NCI-H1436 treated with DMSO at 0.1 percent for 48 hours (cell line): ENCODE measurements at regions not wholly inside any gene's neighbourhood (a gene's known extent, or its start where the extent isn't known, plus 50 kb on each side); places are given as distances from the start of the nearest gene placed in this dataset.
"Not testable (repeated sequence)": the region's sequence is repeated elsewhere in the genome, so short reads cannot be mapped to it uniquely, and the experiment has no call there.

ENCODE experiments used
- DNase-seq: peaks from one replicate; lab custom pipeline; 2025; lab: John Stamatoyannopoulos, UW

DNA sequence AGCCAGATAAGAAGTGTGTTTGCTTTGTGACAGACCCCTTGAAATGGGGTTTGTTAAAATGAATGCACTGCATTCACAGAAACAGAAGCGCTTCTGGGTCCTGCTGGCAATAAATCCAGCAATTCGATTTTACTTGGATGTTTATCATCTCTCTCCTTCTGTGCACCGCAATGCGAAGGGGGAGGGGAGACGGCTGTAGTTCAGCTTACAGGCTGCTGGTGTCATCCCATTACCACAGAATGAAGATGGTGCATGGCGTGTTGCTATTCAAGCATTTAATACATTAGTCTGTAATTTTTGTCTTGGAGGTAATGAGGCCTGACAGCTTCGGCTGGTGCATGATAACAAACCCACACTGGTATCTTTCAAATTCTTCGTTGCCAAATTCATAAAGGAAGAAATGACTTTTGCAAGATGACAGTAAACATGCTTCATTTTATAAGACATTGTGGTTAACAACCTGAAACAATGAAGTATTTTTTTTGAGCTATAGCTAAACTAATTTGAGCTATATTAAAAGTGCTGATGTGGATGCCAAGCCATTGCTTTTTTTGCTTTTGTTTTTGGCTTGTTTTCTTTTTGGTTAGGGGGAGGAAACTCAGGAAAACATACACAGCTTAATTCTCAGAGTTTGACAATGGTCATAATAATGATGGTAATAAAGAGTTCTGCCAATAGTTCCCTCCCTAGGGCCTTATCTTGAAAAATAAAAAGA lies 418.3 kb downstream of the OTOL1 start:
- DNase-seq: no peak

DNA sequence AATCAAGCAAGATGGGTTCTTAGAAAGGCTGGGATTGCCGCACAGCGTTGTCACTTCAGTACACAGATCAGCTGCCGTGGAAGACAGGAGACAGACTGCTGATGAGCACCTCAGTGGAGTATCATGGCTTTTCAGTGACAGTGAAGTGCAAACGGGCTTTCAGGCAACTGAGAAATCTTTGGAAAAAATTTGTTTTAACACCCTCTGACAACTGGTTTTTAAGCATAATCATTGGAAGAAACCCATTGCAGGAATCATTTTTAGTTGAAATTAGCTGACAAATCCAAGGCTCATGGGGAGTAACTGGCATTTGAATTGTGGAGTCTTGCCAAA lies 418.8 kb downstream of the OTOL1 start:
- DNase-seq: no peak

DNA sequence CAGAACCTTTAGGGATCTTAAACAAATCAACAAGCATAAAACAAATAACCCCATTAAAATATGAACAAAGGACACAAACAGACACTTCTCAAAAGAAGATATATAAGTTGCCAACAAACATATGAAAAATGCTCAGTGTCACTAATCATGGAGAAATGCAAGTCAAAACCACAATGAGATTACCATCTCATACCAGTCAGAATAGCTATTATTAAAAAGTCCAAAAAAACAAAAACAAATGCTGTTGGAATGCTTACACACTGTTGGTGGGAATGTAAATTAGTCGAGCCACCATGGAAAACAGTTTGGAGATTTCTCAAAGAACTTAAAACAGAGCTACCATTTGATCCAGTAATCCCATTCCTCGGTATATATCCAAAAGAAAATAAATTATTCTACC lies 423.6 kb downstream of the OTOL1 start:
- DNase-seq: no peak

DNA sequence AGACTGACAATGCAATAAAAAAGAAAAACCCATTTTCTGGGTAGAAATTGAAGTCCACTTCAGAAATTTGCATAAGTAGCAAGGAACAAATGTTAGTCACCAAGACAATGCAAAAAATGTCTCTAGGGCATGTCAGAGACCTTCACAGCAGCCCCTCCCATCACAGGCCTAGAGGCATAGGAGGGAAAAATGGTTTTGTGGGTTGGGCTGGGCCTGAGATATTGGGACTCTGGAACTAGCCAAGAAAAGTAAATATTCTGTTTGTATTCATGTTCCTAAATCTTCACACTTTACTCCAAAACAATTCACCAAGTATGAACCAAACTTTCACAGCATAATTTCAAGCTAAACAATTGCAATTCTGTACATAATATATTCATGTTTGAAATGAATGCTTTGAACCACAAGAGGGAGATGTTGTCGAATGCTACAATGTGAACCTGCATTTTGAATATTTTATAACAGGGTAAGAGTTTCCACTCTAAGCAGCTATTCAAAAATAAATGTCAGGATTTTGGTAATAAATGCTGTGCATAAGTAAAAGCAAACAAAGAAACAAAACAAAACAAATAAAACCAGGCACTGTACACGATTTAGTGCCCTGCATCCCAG lies 429.2 kb downstream of the OTOL1 start:
- DNase-seq: no peak

DNA sequence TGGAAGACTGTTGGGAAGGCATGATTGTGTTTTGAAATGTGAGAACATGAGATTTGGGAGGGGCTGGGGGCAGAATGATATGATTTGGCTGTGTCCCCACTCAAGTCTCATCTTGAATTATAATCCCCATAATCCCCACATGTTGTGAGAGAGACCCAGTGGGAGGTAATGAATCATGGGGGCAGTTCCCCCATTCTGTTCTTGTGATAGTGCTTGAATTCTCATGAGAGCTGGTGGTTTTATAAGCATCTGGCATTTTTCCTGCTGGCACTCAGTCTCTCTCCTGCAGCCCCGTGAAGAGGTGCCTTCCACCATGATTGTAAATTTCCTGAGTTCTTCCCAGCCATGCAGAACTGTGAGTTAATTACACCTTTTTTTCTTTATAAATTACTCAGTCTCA lies 430.5 kb downstream of the OTOL1 start:
- no peak for DNase-seq

DNA sequence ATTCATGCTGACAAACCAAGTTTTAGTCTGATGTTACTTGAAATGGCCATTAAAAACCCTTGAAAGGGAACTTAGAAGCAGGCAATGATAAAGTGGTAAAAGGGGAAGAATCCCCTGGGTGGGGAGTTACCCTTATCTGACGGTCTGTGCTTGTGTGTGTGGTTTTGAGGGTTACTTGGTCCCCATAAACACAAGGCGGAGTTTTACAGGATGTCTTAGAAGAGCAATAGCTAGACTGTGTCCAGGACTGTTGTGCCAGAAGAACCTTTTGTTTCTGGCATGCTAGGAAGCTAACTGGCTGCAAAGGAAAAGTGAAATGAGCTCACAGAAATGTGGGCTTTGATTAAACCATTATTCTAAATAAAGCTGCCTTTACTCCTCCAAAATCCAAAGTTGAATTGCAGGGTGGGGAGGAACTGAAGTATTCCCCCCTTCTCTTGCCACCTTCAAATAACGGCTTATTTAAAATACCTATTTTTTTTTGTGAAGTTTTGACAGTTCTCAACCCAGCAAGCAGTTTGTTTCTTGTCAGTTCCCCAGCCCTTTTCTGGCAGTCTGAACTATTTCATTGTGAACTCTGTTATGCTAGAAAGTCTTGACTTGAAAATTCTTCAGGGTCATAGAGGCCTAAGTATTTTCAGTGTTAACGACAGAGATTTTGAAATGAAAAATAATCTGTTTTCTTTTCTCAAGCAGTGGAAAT lies 443.5 kb downstream of the OTOL1 start:
- DNase-seq: no peak

DNA sequence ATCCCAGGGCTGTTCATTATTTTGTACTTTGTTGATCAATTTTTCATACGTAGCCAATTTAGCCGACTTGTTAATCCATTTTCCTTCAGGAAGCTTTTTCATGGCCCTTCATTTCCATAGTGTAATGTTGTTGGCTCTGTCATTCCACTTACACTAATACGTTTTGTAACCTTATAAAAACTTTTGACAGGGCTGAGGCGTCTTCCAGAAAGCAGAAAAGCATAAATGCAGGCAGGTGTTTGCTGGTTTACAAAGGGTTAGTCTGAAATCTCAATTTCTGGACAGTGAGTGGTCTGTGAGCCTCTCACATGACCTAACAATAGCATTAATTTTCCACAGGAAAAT lies 444.0 kb downstream of the OTOL1 start:
- DNase-seq: no peak

DNA sequence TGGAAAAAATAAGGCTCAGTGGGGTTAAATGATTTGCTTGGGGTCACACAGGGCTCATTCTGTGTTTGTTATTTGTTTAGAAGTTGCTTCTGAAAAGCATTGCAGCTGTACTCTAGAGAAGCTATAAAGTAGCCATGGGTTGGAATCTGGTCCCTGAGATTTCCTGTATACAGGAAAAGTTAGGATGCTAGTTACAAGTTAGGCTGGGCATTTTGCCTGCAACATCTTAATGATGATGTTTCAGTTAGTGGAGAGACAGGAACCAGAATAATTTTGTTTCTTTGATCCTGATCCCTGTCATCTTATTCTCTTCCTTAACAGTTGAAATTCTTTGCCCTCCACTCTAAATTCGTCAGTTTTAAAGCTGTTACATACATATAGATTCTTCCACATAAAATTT lies 445.3 kb downstream of the OTOL1 start:
- no peak for DNase-seq

DNA sequence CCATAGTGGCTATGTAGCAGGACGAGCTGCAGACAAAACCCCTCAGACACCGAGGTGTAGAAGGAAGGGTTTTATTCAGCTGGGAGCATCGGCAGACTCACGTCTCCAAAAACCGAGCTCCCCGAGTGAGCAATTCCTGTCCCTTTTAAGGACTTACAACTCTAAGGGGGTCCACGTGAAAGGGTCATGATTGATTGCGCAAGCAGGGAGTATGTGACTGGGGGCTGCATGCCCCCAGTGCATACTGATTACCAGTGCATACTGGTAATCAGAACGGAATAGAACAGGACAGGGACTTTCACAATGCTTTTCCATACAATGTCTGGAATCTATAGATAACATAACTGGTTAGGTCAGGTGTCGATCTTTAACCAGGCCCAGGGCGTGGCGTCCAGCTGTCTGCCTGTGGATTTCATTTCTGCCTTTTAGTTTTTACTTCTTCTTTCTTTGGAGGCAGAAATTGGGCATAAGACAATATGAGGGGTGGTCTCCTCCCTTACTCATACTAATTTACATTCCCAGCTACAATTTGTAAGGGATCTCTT lies 447.3 kb downstream of the OTOL1 start:
- not testable (repeated sequence) for DNase-seq

DNA sequence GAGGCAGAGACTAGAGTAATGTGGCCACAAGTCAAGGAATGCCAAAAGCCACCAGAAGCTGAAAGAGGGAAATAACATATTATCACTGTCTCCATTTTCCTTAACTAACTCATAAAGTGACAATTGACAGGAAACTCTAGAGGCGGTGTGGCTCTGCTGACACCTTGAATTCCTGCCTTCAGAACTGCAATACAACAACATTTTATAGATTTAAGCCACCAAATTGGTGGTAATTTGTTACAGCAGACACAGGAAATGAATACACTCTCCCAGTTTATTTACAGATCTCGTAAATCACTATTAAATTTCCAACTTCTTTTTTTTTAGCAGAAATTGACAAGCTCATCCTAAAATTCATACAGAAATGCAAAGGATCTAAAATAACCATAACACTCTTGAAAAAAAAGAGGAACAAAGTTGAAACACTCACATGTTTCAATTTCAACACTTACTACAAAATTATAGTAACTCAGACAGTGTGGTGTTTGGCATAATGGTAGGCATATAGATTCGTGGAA lies 449.9 kb downstream of the OTOL1 start:
- DNase-seq: no peak

DNA sequence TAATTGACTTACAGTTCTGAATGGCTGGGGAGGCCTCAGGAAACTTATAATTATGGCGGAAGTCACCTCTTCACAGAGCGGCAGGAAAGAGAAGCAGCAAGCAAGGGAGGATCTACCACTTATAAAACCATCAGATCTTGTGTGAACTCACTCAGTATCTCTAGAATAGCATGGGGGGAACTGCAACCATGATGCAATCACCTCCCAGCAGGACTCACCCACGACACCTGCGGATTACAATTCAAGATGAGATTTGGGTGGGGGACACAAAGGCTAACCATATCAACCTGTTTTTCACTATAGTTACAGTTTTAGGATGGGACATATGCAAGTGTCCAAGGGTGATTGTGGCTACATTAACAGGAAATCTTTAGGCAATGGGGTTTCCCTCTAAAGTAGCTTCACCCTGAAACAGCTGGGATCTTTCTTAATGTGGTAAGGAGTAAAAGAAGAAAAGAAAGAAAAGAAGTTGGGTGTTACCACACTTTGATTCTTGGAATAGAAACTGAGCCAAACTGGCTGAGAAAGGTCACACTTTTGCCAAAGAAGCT lies 453.8 kb downstream of the OTOL1 start:
- DNase-seq: no peak

DNA sequence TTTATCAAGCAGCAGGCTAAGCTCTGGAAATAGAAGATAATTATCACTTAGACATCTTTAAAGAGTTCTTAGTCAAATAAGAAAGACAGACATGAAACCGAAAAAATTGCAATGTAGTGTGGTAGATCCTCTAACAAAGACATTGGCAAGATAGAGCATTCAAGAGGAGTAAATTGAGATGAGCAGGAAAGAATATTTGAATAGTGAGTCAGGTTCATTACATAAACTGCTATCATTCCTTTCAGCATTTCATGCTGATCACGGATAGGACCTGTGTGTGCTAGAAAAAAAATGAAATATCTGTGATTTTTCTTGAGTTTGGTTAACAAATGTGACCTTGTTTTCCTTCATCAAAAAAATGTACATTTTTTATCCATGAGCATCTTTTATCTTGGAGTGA lies 460.9 kb downstream of the OTOL1 start:
- DNase-seq: no peak

DNA sequence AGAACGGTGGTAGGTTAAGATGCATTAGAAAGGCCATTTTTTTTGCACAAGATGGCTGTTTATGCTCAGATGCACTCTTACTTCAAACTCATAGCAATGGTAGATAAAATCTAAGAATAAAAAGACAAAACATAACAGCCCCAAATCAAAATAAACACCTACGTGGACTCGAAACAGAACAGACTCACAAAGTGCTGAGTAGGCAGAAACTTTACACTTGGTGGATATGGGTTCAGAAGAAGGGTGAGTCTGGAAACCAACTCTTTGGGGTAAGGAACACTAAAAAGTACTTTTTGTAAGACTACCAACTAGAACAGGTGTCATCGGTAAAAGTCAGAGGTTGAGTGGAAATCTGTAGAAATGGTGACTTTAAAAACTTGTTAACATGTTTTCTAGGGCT lies 468.2 kb downstream of the OTOL1 start:
- DNase-seq: no peak

DNA sequence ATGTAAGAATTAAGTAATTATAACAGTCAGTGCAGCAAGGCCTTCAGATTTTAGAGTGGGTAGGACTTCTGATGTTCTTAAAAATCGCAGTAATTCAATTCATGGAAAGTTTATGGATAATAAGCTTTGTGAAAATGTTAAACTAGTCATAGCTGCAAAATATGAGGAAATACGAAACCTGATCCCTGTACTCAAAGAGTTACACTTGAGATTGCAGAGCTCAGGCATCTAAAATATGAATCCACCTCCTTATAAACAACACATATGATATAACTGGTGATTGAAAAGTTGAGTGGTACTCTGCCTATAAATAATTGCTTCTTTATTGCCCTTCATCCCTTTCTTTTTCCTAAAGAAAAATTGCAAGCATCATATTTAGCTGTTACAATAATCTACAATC lies 473.3 kb downstream of the OTOL1 start:
- no peak for DNase-seq

DNA sequence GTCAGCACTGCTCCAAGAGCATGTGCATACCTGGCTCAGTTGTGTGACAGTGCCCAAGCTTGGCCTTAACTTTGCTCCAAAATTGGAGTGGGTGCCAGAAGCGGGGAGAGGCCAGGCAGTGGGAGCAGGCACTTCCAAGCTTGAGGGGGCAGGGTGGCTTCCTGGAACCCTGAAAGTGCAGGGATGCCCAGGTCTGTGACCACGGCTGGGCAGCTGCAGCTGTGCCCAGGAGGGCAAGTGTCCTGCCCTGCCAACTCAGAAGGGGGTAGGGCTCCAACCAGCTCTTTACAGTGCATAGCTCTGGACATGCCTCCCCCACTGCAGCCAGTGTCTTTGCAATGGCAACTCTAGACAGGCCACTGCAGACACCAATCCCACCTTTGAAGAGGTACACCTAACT lies 478.6 kb downstream of the OTOL1 start:
- DNase-seq: no peak

DNA sequence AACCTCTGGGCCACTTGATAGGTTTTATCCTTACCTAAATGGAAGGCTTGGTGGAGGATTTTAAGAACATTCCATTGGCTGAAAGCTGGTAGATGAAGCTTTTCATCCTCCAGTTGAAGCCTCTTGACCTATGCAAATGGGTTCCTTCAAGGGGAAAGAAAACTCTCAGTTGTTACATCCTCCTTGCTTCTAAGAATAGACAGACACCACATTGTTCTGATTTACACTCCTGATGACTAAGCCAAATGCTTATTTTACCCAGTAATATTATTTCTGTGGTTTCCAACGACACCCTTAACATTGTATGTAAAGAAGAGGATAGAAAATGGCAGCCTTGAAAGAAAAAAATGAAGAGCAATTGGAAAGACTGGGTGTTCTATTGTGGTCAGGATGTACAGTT lies 480.5 kb downstream of the OTOL1 start:
- no peak for DNase-seq

DNA sequence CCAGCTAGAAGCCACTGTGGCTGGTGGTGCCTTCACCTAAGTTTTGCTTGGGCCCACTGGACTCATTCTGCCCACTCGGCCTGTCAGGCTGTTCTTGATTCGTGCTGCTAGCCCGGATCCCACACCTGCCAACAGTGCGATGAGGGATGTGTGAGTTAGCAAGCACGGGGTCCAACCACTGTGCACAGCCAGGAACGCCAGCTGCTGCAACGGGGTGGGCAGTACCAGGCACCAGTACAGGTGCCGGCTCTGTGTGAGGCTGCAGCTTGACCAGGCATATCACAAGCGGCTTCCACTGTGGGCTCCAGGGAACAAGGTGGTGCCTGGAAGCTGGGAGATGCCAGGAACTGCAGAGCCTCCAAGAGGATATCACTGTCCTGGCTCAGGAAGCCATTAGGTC lies 481.2 kb downstream of the OTOL1 start:
- DNase-seq: no peak

DNA sequence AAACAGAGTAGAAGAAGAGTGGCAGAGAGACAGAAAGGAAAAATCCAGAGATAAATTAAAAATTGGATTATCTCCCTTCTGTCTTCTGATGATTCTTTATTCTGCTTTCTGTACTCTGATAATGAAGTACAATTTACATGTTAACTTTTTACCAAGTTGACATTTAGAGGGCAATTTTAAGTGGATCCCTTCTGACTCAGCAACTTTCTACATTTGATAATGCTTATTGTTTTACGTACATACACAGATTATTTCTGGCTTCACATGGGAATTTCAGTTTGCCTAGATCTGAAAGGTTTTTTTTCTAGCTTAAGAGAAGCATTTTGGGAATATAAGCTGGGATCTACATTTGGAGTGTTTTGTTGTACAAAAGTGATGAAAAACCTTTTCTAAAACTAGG lies 491.3 kb downstream of the OTOL1 start:
- no peak for DNase-seq

DNA sequence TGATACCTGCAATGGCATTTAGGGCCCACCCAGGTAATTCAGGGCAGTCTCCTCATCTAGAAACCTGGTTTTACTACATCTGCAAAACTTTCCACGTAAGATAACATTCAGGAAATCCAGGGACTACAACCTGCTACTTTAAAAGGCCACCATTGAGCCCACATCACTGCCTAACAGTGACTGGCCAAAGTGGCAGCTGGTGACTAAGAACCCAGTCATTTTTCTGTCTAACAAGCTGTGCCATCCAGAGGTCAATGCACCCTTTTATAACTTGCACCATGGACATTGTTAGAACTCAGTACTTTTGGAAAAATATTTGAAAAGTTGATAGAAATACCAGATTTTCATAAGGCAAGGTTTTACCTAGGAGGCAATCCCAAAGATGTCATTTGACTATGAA lies 492.4 kb downstream of the OTOL1 start:
- DNase-seq: no peak

DNA sequence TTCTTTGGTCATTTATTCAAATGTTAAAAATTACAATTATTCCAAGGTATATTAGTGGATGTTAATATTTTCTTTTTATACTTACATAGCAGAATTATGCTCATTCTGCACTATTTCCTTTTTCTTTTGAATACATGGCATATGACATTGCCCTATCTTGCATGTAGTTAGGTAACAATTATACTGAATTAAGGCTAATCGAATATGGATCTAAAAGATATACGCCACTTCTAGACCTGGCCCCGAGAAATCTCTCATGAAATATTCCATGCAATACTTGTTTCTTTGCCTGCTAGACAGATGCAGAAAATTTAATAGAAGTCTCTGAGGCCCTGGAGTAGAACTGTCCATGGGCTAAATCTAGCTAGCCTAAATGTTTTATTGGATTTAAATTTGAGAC lies 493.4 kb downstream of the OTOL1 start:
- no peak for DNase-seq

DNA sequence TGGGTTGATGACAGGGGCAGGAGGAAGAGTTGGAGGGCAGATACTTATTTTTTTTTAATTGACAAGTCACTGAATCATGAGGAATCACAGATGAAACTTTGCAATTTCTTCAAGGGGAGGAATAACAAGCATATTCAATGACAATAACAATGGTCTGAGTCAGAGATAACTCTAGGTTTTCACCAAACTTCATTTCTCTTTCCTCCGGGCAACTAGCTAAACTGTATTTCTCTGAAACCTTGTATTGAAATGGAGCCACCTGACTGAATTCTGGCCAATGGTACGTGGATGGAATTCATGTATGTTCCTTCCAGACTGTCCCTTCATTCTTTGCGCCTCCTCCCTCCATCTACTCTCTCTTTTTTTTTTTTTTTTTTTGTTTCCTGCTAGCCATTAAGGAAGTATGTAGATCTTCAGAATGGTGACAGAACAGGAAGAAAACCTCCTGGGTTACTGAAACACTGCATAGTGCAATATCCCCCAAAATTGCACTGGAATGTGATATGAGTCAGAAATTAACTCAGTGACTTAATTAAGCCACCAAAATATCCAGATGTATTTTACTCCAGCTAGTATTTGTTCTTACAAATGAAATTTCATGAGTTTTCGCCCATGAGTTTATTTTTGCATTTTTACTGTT lies 495.4 kb downstream of the OTOL1 start:
- no peak for DNase-seq

DNA sequence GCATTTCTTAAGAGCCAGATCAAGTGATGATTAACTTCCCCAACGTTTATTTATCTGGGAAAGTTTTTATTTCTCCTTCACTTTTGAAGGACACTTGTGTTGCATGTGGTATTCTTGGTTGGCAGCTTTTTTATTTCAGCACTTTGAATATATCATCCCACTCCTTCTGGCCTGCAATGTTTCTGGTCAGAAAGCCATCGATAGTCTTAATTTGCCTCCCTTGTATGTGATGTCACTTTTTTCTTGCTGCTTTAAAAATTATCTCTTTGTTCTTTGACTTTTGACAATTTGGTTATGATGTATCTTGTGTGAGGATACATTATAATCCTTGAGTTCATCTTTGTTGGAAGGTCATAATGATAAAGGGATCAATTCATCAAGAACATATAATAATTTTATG lies 503.2 kb downstream of the OTOL1 start:
- no peak for DNase-seq

DNA sequence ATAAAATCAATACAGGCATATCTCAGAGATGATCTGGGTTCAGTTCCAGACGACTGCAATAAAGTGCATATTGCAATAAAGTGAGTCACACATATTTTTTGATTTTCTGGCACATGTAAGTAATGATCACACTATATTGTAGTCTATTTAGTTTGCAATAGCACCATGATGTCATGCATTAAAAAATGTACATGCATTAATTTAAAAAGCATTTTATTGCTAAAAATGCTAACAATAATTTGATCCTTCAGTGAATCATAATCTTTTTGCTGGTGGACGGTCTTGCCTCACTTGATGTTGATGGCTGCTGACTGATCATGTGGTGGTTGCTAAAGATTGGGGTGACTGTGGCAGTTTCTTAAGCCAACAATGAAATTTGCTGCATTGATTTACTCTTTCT lies 511.1 kb downstream of the OTOL1 start:
- no peak for DNase-seq
